BJ (cell line): ENCODE measurements at regions not wholly inside any gene's neighbourhood (a gene's known extent, or its start where the extent isn't known, plus 50 kb on each side); places are given as distances from the start of the nearest gene placed in this dataset.

Source experiments
- CTCF ChIA-PET: fragments of 350-600 bp; formaldehyde crosslinking; extraction: SDS; loops from one replicate; lab custom pipeline; 2021; ENCODE audit warnings: antibody characterized with exemption, inconsistent platforms; lab: Yijun Ruan, JAX
- POLR2A ChIA-PET: fragments of 300-600 bp; sonication (Branson Sonifier 250); formaldehyde crosslinking; extraction: SDS; loops from one replicate; lab custom pipeline; 2021; ENCODE audit warnings: antibody characterized with exemption; lab: Charles Lee
- DNase-seq: peaks from one replicate; pipeline ENCODE4 v3.0.0-alpha.2; 2011; ENCODE audit warnings: low read depth
- H3K27me3 ChIP-seq: 2 replicates; pipeline ENCODE4 v1.6.0; 2011; ENCODE audit warnings: low read length; ENCODE audit not compliant: control insufficient read depth, insufficient read depth
- H3K36me3 ChIP-seq: 2 replicates; pipeline ENCODE4 v1.5.1; 2011; ENCODE audit warnings: low read length; ENCODE audit not compliant: control insufficient read depth, insufficient read depth
- H3K4me3 ChIP-seq: 2 replicates; pipeline ENCODE4 v1.5.1; 2011; ENCODE audit warnings: low read depth, mild to moderate bottlenecking, control low read depth, low read length
- TF ChIP-seq, protein P1 (sequence below): IDR thresholded peaks from 2 replicates; pipeline ENCODE4 v1.5.1; 2011; ENCODE audit warnings: low read depth, mild to moderate bottlenecking, control low read depth, inconsistent platforms, low read length, moderate library complexity; ENCODE audit not compliant: insufficient read depth

DNA sequence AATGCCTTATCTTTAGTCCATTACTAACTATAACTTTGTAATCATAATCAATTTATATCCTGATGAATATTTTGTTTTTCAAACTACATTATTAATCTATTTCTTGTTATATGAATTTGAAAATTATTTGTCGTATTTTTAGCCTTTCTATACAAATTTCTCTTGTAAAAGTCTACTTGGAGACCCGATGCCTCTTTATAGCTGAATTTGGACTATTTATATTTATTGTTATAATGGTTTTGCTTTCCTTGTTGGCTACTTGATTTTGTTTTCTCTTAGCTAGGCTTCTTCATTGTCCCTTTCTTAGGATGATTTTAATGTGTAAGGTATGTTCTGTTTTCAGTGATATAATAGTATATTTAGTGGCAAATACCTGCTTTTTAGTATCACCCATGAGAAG lies 89.5 kb upstream of the RFLNA start:
- no peaks in the 10 kb centered on the region for H3K36me3 ChIP-seq
- ChIA-PET POLR2A (no interaction called here), CTCF (no interaction called here)
- peaks cover 8% of the 10 kb centered on the region; the same call in 1 of the 2 replicates for H3K27me3 ChIP-seq
- no peak for DNase-seq
- TF ChIP-seq, protein P1, sequence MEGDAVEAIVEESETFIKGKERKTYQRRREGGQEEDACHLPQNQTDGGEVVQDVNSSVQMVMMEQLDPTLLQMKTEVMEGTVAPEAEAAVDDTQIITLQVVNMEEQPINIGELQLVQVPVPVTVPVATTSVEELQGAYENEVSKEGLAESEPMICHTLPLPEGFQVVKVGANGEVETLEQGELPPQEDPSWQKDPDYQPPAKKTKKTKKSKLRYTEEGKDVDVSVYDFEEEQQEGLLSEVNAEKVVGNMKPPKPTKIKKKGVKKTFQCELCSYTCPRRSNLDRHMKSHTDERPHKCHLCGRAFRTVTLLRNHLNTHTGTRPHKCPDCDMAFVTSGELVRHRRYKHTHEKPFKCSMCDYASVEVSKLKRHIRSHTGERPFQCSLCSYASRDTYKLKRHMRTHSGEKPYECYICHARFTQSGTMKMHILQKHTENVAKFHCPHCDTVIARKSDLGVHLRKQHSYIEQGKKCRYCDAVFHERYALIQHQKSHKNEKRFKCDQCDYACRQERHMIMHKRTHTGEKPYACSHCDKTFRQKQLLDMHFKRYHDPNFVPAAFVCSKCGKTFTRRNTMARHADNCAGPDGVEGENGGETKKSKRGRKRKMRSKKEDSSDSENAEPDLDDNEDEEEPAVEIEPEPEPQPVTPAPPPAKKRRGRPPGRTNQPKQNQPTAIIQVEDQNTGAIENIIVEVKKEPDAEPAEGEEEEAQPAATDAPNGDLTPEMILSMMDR, result no peak
- H3K4me3 ChIP-seq, result no peak overlapping the region

DNA sequence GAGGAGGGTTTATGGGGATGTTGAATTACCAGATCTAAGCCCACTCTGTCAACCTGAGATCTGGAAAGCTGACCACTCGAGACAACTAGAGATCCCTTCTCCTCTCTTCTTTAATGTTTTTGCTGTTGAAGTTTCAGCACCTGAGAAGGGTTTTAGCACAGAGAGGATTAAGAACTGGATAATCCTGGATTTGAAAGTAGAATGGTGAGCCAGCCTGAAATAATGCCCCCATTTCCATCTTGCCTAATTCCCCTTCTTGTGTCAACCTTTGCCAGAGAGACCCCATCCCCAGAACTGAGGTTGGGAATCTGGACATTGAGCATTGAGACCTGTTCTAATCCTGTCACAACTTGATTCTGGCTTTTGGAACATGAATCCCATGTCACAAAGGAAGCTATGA lies 87.8 kb upstream of the RFLNA start:
- Histone ChIP-seq H3K27me3 (peaks cover 9% of the 10 kb centered on the region), H3K4me3 (no peak overlapping the region), H3K36me3 (no peaks in the 10 kb centered on the region)
- POLR2A ChIA-PET, result no interaction called here
- no peak for DNase-seq
- TF ChIP-seq, protein P1, result no peak
- CTCF ChIA-PET, result no interaction called here

DNA sequence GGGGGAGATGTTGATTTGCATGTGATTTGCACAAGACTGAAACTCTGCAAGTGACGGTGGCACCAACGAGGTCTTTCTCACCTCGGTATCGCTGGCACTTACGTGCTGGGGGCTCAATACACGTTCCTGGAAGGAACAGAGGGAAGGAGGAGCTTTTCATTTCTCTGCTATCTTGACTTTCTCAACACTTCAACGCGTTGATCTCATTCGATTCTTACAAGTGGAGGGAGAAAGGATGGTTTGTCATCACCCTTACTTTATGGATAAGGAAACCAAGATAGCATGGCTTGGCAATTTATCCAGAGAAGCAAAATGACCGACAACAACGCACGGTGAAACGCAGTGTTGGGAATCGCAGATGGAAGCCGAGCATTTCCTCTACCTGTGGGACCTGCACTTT lies 87.3 kb upstream of the RFLNA start:
- H3K36me3 ChIP-seq, result no peaks in the 10 kb centered on the region
- POLR2A ChIA-PET, result no interaction called here
- no peak overlapping the region for H3K4me3 ChIP-seq
- DNase-seq, result no peak
- TF ChIP-seq, protein P1, result no peak
- peaks cover 9% of the 10 kb centered on the region for H3K27me3 ChIP-seq
- CTCF ChIA-PET, result interaction anchor here (1.0 kb wide), 1 partner anchor 10 kb away, joined by 3 read pairs; no protein-coding TSS in a partner anchor

DNA sequence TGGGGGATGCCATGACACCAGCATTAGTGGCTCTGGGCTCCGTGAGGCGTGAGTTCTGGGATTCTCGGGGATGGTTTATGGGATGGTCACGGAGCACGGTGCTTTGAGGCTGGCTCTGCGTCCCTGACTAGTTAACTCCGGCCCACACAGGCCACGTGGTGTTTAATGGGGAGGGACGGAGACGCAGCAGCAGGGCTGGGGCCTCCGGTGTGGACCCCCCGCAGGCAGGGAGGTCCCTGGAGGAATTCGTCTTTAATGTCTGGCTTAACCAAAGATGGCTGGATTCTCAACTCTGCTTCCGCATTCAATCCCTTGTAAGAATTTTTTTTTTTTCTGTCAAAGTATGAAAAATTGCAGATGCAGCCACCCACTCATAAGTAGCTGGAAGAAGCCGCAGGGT lies 86.4 kb upstream of the RFLNA start:
- TF ChIP-seq, protein P1, result no peak
- POLR2A ChIA-PET, result no interaction called here
- Histone ChIP-seq H3K27me3 (peaks cover 9% of the 10 kb centered on the region), H3K36me3 (no peaks in the 10 kb centered on the region), H3K4me3 (no peak overlapping the region)
- CTCF ChIA-PET, result interaction anchor here (1.0 kb wide), 1 partner anchor 10 kb away, joined by 3 read pairs; no protein-coding TSS in a partner anchor
- DNase-seq, result no peak

DNA sequence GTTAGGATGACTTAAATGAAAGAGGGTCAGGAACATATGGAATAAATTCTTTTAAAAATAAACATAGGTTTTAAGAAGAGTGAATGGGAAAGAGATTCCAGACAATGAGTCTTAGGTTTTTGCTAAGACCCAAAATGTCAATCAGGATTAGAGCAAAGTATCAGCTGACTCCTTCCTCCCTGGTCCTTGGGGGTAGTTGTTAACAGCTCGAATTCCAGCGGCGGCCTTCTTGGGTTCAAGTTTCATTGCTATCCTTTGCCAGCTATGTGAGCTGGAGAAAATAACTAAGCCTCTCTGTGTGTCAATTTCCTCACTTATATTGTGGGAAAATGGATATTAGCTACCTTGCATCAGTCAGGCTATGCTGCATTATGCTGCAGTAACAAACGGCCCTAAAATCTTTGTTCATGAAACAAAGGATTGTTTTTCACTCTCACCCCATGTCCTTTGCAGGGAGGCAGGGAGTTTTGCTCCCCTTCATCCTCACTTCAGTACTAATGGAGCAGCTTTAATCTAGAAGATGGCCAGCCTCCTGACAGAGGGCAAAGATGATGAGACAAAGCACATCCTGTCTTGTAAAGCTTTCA lies 83.8 kb upstream of the RFLNA start:
- H3K36me3 ChIP-seq, result no peaks in the 10 kb centered on the region
- no peak overlapping the region for H3K4me3 ChIP-seq
- H3K27me3 ChIP-seq, result peaks cover 9% of the 10 kb centered on the region
- ChIA-PET POLR2A (no interaction called here), CTCF (no interaction called here)
- TF ChIP-seq, protein P1, result no peak
- DNase-seq, result no peak
